ENCODE measurements at regions not wholly inside any gene's neighbourhood (a gene's known extent, or its start where the extent isn't known, plus 50 kb on each side); places are given as distances from the start of the nearest gene placed in this dataset.

DNA sequence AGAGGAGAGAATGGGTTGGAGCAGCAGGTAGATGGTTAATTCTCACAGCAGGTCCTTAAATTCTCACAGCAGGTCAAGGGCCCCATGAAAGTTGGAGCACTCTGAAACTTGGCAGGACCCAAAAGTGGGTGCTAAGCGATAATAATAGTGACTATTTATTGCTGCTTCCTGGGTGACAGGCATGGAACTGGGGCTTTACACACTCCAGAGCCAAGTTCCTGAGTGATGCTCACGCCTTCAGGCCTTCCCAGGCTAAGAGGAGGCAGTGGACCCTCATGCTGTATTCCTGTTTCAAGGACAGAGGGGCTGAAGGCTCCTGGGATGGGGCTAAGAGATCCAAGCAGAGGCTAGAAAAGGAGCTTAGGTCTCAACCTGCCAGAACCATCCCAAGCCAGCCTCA lies 180.9 kb upstream of the VASH1 start:
- TF ChIP-seq POLR2AphosphoS5 (IDR thresholded peaks at IDR 0.05) (no peak), CTCF (IDR thresholded peaks at IDR 0.05) (no peak)

Measured in breast epithelium (tissue), 3 donors.